Fibroblast of mammary gland (primary cell): ENCODE measurements at regions not wholly inside any gene's neighbourhood (a gene's known extent, or its start where the extent isn't known, plus 50 kb on each side); places are given as distances from the start of the nearest gene placed in this dataset.
"Not testable (repeated sequence)": the region's sequence is repeated elsewhere in the genome, so short reads cannot be mapped to it uniquely, and the experiment has no call there.

Source experiments
- DNase-seq: peaks from one replicate; pipeline ENCODE4 v3.0.0-alpha.2; 2010; ENCODE audit warnings: low read depth
- H3K4me3 ChIP-seq: 2 replicates; pipeline ENCODE4 v1.5.1; 2011; ENCODE audit warnings: low read depth, mild to moderate bottlenecking, low read length, moderate library complexity; ENCODE audit not compliant: control insufficient read depth
- CTCF ChIP-seq: conservative IDR thresholded peaks from 2 replicates; pipeline ENCODE4 v1.5.1; 2011; ENCODE audit warnings: low read depth, low read length, inconsistent platforms; ENCODE audit not compliant: control insufficient read depth, insufficient read depth

- H3K4me3 ChIP-seq, result no peak overlapping the region
- DNase-seq, result peak; percentile 2
- no peak for TF ChIP-seq CTCF
Measured at GRCh38 chr12:102326982-102327381, 129.3 kb upstream of the PMCH start.

DNA sequence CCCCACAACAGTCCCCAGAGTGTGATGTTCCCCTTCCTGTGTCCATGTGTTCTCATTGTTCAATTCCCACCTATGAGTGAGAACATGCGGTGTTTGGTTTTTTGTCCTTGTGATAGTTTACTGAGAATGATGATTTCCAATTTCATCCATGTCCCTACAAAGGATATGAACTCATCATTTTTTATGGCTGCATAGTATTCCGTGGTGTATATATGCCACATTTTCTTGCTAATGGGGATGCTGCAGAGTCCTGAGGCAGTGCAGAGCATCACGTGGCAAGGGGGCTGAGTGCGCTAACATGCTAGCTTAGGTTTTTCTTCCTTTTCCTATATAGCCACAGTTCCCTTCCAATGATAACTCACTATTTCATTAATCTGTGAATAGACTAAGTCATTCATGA is 127.5 kb upstream of the PMCH start:
- H3K4me3 ChIP-seq, DNase-seq: not testable (repeated sequence)

- TF ChIP-seq CTCF, result no peak
- no peak overlapping the region for H3K4me3 ChIP-seq
- DNase-seq, result no peak
Measured at GRCh38 chr12:102323799-102324198, 126.2 kb upstream of the PMCH start.

DNA sequence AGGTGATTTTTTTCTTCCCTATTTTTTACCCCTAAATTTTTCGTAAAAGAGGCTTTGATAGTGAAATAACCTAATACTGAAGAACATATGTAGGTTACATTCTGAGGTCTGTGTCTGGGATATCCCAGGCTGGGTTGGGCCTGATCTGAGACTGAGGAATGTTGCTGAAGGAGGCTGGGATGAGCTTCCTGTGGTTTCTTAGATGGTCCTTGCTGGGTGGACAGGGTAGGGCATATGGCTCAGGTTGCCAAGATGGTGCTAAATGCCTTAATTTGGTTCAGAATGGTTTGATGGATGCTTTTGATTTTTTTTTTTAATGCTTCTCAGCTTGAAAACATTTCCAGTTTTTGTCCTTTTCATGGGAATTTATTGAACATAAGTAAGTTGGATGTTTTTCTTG is 124.6 kb upstream of the PMCH start:
- no peak for DNase-seq
- no peak overlapping the region for H3K4me3 ChIP-seq
- TF ChIP-seq CTCF, result no peak

DNA sequence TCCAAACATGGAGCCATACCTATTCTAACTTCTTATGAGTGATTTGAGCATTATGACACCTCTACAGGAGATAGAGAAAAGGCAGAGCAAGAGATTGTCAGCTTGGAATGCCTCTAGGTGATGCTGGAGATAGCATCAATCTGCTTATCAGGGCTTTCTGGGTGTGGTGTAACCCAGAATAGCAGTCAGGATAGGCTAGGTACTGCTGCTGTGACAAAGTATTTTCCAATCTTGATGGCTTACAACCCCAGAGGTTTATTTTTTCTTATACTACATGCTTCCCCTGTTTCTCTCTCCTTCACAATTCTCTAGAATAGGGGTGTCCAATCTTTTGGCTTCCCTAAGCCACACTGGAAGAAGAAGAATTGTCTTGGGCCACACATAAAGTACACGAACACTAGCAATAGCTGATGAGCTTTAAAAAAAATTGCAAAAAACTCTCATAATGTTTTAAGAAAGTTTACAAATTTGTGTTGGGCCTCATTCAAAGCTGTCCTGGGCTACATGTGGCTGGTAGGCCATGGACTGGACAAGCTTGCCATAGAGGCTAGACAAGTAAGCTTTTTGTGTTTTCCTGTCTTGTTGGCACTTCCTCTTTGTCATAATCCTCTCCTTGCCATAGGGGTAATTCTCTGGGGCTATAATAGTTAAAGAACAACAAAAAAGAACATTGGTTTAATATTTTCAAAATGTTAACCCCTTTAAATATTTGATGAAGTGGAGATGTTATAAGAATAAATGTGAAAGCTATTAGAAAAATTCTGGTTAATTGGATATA is 123.9 kb upstream of the PMCH start:
- no peak for TF ChIP-seq CTCF
- no peak for DNase-seq
- no peak overlapping the region for H3K4me3 ChIP-seq

- DNase-seq, result no peak
- H3K4me3 ChIP-seq, result no peak overlapping the region
- no peak for TF ChIP-seq CTCF
Measured at GRCh38 chr12:102317155-102317554, 119.5 kb upstream of the PMCH start.

DNA sequence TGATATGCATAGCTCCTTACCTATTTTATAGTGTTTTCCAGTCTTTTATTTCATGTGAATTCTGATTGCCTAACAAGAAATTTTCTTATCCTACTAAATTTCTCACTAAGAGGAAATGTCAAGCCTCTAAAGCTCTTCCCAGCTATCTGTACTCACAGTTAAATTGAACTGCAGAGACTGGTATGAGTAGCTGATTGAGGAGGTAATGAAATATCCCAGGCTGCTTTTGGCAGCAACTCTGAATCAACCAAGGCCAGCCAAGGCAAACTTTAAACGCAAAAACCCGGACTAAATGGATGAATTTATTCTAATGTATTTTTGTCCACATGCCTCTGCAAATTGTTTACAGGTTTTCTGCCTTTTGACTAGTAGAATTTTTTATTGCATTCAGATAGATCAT is 119.1 kb upstream of the PMCH start:
- TF ChIP-seq CTCF, result no peak
- DNase-seq, result no peak
- H3K4me3 ChIP-seq, result no peak overlapping the region
